NCI-H1694 treated with DMSO at 0.1 percent for 48 hours (cell line): ENCODE measurements at regions not wholly inside any gene's neighbourhood (a gene's known extent, or its start where the extent isn't known, plus 50 kb on each side); places are given as distances from the start of the nearest gene placed in this dataset.
"Not testable (repeated sequence)": the region's sequence is repeated elsewhere in the genome, so short reads cannot be mapped to it uniquely, and the experiment has no call there.

Experiments used
- DNase-seq: peaks from one replicate; lab custom pipeline; 2025; lab: John Stamatoyannopoulos, UW

DNA sequence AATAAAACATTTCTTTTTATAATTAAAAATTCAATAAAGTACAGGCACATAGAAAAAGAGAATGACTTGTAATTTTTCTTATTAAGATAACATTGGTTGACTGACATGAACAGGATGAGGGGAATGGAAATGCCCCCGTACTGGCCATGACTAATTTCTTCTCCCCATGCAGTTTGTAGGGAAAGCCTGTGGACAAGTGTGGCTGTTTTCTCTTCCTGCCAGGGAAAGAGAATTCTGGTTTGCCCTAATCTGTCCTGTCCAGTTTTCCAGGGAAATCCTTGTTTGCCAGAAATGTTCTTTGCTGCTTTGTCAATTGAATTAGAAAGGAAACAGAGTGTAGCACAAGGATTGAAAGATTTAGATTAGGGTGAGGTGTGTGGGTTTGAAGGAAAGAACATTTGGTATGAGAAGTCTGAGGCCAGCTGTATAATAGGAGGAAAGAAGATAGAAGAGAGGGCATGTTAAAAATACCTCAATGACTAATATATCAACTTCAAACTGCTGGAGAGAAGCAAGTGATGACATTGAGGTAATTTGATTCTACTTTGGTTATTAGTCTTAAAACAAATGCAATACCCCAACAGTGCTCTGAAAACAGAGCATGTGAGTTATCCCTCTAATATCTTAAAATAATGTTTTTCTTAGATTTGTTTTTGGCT, 593.9 kb upstream of the ZNF804A start:
- DNase-seq, result no peak

DNA sequence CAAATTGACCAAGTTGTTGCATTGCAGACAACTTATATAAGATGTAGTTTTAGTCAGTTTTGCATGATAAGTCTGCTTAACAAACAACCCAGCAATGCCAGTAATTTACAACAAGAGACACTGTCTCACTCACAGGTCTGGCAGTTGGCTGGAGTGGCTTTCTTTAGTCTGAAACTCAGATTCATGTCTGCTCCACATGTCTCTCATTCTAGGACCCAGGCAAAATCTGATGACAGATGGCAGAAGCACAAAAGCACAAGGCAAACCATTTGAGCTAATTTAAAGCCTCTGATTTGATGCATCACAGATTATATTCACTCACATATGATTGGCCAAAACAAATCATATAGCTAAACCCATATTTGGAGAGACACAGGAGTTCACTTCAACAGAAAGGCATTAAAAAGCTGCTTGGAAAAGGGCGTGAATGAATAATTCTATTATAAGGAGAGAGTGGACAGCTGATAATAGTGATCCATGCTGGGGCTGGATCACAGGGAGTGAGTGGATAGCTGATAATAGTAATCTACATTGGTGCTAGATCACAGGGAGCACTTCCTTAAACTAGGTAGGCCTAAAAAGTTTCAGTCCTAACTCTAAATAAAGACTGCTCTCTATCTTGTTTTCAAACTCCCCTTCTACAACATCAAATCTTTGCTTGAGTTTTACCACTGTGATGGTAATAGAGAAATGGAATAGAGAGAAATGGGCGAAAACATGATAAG, 593.2 kb upstream of the ZNF804A start:
- peak; percentile 89 for DNase-seq

DNA sequence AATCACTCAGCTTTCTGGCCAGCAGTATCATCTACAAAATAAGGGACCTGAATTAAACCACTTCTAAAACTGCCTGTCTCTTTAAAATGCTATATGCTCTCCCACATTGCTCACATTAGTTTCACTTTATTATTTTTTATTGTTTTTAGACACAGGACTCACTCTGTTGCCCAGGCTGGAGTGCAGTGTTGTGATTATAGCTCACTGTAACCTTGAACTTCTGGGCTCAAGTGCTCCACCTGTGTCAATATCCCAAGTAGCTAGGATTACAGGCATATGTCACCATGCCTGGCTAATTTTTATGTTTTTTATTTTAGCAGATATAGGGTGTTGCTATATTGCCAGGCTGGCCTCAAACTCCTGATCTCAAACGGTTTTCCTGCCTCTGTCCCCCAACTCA, 591.3 kb upstream of the ZNF804A start:
- peak; percentile 11 for DNase-seq

DNA sequence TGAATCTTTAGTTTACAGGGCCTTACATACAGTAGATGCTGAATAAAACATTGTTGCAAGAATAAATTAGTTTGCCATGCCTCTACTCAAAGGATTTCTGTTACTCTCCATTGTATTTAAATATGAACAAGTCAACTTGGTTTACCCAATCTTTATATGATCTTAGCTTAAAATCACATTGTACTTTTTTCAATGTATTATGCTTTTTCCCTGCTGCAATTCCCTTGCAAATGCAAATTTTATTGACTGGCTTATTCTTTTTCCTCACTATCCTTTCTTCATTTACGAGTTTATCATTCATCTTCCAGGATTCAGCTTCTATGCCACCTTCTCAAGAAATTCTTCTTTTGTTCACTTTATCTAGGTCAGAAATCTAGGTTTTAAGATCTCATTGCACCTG, 571.4 kb upstream of the ZNF804A start:
- DNase-seq, result no peak

DNA sequence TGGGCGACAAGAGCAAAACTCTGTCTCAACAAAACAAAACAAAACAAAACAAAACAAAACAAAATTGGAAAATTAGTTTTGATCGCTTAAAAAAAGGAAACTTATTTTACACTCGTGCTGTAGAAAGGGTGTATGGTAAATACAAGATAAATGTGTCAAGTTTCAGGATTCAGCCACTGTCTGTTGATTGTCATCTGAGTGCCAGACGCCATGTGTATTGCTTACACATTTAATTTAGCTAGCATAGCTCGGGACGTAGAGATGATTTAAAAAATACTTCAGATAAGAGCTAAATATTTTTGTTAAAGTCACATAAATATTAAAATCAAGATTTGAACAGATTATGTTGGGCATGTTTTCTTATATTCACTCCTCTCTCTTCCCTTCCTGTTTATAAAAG, 568.1 kb upstream of the ZNF804A start:
- DNase-seq, result no peak

DNA sequence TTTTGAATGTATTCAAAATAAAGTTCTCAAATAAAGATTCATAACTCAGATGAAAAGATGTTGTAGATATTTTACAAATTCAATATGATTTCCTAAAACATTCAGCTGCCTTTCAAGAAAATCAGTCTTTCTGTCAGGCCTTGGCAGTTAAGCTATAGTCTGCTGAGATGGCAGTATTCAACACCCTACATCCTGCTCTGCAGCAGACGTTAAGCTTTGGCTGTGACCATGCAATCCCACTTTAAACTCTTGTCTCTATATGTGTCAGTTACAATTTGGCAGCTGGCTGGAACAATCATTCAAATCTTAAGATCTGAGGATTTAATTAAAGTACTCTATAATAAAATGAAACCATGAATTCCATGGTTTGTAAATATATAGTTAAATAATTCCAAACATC, 567.3 kb upstream of the ZNF804A start:
- DNase-seq, result no peak

DNA sequence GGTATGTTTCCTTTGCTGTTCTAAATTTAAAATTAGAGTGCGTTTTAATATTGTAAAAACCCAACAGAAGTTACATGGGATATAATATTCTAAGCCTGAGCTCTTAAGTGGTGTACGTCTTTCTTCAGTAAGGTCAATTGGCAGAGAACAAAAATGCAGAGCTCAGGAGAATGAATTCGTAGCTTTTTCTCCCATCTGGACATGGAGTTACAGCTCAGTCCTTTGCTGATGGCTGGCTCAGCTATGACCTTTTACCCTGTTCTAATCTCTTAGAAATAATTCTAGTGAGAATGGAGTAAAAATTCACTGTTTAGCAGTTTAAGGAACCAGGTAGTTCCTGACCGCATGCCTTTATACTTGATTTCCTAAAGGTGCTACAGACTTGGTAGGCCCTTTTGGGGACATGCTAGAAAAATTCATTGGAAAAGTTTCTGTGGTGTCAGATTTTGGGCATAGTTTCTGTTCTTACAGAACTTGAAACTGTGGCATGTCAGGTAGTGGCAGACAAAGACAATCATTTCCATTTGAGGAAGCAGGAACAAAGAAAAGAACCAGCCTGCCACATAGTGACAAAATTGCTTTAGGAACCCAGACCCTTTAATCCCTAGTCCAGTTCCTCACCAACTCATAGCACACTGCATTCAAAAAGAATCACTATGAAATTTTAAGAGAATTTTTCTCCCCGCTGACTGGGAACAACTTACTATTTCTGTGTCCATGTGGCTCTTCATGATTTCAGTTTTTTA, 566.8 kb upstream of the ZNF804A start:
- no peak for DNase-seq

- DNase-seq, result no peak
These were observed 565.3 kb upstream of the ZNF804A start for GRCh38 chr2:184032983-184033382.

DNA sequence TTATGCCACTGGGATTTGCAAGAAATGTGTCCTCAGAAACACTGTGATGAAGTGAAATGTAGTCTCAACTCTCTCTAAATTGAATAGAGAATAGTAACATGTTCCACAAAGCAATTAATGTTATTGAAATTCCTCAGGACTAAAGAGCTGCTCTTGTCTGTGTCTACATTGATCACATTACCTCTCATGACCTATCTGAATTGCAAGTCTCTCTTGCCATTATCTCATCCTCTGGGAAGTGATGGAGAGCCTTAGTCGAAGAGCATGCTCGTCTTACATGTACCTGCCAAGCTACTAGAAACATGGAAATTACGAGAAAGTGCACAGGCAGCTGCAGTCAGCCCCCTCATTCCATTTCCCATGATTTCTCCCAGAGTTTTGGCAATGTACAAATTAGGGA, 561.1 kb upstream of the ZNF804A start:
- DNase-seq, result no peak

GRCh38 chr2:184039493-184039892, 558.8 kb upstream of the ZNF804A start:
- no peak for DNase-seq

GRCh38 chr2:184040230-184040629, 558.1 kb upstream of the ZNF804A start:
- no peak for DNase-seq

GRCh38 chr2:184041077-184041476, 557.3 kb upstream of the ZNF804A start:
- DNase-seq, result no peak

DNA sequence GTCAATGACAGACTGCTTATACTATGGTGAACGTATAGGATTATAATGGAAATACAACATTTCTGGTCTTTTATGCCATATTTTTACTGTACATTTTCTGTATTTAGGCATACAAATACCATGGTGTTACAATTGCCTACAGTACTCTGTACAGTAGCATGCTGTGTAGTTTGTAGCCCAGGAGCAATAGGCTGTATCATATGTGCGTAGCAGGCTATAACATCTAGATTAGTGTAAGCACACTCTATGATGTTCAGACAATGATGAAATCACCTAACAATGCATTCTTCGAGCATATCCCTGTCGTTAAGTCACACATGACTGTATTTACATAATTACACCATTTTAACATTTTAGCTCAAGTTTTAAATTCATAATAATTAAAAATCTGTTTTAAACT, 556.6 kb upstream of the ZNF804A start:
- DNase-seq, result no peak

DNA sequence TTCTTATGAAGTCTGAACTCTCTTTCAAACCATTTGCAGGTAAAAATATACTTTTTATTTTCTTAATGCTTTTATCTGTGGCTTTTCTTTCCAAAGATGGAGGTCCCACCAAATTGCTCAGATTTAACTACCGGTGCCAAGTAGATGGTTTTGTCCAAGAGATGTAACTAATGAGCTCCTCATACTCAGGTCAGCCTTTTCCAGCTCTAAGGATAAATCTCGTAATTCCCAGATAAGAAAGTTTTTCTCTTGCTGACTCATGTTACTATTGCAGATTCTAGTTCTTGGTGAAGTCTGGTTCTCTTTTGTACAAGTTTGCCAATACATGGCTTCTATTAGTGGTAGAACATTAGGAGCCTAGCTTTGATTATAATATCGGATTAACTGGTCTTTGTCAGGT, 550.8 kb upstream of the ZNF804A start:
- no peak for DNase-seq

GRCh38 chr2:184049566-184049965, 548.8 kb upstream of the ZNF804A start:
- DNase-seq, result no peak

DNA sequence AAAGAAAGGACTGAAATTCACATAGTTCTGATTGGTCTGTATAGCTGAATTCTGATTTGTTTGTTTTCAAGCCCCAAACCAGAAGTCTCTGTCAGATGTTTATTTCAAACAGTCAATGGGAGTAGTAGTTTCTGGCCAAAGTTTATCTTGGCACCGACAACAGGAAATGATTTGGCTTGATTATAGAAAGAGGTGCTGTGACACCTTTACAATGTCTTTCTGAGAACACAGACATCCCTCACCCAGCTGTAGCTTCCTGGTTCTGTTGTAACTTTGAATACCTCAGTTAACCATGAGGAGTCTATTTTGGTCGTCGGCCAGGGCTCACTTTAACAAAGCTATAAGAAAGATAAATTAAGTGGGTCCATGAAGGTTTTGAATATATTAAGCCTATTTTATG, 545.0 kb upstream of the ZNF804A start:
- DNase-seq, result no peak

- not testable (repeated sequence) for DNase-seq
These were observed 543.9 kb upstream of the ZNF804A start for GRCh38 chr2:184054419-184054818.

DNA sequence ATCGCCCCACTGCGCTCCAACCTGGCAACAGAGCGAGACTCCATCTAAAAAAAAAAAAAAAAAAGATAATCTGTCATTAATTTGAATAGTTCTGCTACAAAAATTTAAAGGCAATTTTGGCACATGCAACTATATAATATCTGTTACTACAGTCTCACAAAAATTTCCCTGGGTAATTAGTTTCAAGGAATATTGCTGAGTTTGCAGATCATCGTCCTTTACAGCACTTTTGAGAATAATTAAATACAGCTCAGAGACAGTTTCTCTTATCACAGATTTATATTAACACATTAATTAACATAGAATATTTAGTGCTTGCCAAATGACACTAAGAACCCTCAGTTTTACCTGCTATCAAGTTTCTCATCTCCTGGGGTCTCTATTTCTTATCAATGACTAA, 540.4 kb upstream of the ZNF804A start:
- DNase-seq, result no peak

- DNase-seq, result not testable (repeated sequence)
These were observed 538.1 kb upstream of the ZNF804A start for GRCh38 chr2:184060268-184060667.

- no peak for DNase-seq
These were observed 530.8 kb upstream of the ZNF804A start for GRCh38 chr2:184067502-184067901.

- DNase-seq, result no peak
These were observed 525.9 kb upstream of the ZNF804A start for GRCh38 chr2:184072470-184072869.

DNA sequence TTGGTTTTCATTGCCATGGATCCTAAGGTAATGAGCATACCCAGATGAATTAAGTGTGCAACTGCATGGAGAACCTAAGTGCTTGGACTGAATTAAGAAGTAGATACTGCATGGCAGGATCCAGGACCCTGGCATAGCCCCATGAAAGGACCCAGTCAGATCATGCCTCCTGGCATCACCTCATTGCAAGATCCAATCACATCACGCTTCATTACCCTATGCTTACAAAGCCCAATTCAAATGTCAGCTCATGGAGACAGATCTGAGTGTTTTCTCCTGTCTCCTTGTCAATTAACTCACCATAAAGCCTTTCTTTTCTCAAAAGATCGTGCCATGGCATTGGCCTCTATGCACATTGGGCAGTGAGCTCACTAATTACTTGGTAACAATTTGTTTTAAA, 519.8 kb upstream of the ZNF804A start:
- no peak for DNase-seq

- DNase-seq, result no peak
These were observed 506.9 kb upstream of the ZNF804A start for GRCh38 chr2:184091456-184091855.
